H1 (cell line): ENCODE measurements at regions not wholly inside any gene's neighbourhood (a gene's known extent, or its start where the extent isn't known, plus 50 kb on each side); places are given as distances from the start of the nearest gene placed in this dataset.

Experiments used
- BACH1 ChIP-seq: IDR thresholded peaks from 2 replicates; pipeline ENCODE4 v1.6.1; 2012; ENCODE audit warnings: low read length, improper control_type of control experiment
- TF ChIP-seq, protein P1 (sequence below), 3 experiments: IDR thresholded peaks; 1 replicate in 2 of 3; 2 replicates in 1 of 3; pipeline versions ENCODE4 v1.5.1 to v1.6.1; 2011; ENCODE audit warnings: low read length in 3 of 3, mild to moderate bottlenecking in 3 of 3, inconsistent platforms in 2 of 3, low read depth in 1 of 3, moderate library complexity in 1 of 3; ENCODE audit not compliant: insufficient read depth in 1 of 3; ENCODE audit errors: control extremely low read depth in 1 of 3

DNA sequence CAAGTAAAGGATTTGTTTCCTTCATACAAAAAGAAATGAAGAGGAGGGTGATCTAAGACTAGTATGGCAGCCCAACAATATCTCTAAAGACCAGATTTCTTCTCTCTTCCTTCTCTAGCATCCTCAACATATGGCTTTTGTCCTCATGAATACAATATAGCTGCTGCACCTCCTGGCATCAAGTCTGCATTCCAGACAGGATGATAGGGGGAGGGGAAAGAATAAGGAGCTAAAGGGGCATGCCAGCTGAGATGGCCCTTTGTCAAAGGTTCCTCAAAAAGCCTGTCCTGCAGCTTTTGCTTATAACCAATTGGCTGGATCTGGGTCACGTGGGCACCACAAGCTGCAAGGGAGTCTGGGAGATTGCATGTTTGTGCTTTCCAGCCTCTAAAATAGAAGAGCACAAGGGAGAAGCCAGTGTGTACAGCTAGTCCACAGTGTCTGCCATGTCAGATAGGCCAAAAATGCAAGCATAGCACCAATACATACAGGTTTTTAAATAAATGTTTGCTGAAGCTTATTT, 132.6 kb downstream of the BCOR start (continued):
- TF ChIP-seq, protein P1, sequence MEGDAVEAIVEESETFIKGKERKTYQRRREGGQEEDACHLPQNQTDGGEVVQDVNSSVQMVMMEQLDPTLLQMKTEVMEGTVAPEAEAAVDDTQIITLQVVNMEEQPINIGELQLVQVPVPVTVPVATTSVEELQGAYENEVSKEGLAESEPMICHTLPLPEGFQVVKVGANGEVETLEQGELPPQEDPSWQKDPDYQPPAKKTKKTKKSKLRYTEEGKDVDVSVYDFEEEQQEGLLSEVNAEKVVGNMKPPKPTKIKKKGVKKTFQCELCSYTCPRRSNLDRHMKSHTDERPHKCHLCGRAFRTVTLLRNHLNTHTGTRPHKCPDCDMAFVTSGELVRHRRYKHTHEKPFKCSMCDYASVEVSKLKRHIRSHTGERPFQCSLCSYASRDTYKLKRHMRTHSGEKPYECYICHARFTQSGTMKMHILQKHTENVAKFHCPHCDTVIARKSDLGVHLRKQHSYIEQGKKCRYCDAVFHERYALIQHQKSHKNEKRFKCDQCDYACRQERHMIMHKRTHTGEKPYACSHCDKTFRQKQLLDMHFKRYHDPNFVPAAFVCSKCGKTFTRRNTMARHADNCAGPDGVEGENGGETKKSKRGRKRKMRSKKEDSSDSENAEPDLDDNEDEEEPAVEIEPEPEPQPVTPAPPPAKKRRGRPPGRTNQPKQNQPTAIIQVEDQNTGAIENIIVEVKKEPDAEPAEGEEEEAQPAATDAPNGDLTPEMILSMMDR (IDR thresholded peaks at IDR 0.05; ENCODE audit: control extremely low read depth in 1 of 3, insufficient read depth in 1 of 3, low read depth in 1 of 3, low read length in 3 of 3) = no peak
- no peak for TF ChIP-seq BACH1
